ENCODE measurements at regions not wholly inside any gene's neighbourhood (a gene's known extent, or its start where the extent isn't known, plus 50 kb on each side); places are given as distances from the start of the nearest gene placed in this dataset.

DNA sequence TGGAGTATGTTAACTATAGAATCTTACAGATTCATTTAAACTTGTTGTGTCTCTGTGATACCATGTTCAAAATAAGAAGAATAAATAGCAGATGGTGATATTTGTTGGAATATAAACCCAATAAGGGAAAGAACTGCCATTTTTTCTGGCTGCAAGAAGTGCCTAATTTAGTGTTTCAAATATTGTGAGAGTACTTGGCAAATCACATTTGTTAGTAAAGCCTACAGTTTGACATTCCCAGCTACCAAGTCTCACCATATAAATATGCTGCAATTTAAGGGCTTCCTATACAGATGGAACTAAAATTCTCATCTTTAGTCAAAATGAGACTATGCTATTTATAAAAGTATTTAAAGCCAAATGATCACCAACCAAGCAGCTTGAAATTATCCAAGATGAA is 96.0 kb upstream of the WDFY3 start:
- Histone ChIP-seq H3K9me1 (replicated peaks; ENCODE audit: control insufficient read depth, extremely low read depth, insufficient read depth, low read length) (no peaks in the 10 kb centered on the region), H4K20me1 (replicated peaks; ENCODE audit: control insufficient read depth, extremely low read depth, insufficient read depth, low read length) (no peaks in the 10 kb centered on the region), H3K27ac (ENCODE audit: insufficient read depth, low read depth, low read length) (no peak overlapping the region), H3K79me2 (ENCODE audit: control insufficient read depth, insufficient read depth, low read length) (no peaks in the 10 kb centered on the region), H3K36me3 (ENCODE audit: control insufficient read depth in 2 of 2, extremely low read depth in 1 of 2, insufficient read depth in 2 of 2, low read length in 2 of 2) (no peaks in the 10 kb centered on the region), H3K4me2 (ENCODE audit: insufficient read depth, low read length) (no peak overlapping the region), H3K9ac (replicated peaks; ENCODE audit: extremely low read depth, insufficient read depth, low read length) (no peak overlapping the region), H3K27me3 (ENCODE audit: control insufficient read depth in 2 of 2, insufficient read depth in 2 of 2, low read length in 2 of 2) (peaks cover 6 to 19% of the 10 kb centered on the region in 2 experiments), H3K4me1 (ENCODE audit: control insufficient read depth, extremely low read depth, insufficient read depth, low read length) (no peaks in the 10 kb centered on the region), H3K9me3 (replicated peaks; ENCODE audit: control insufficient read depth, insufficient read depth, low read length) (no peaks in the 10 kb centered on the region), H3K4me3 (replicated peaks in 1 of 3; ENCODE audit: insufficient read depth in 1 of 3, low read depth in 1 of 3, low read length in 3 of 3) (no peak overlapping the region), H2AFZ (ENCODE audit: low read depth, low read length) (no peak overlapping the region)
- FAIRE-seq, result no peak
- intact Hi-C loops (cut with micrococcal nuclease), result no loop called here
- no peak for DNase-seq (ENCODE audit: low read depth, low spot score)
- ChIA-PET CTCF (interaction anchor here (1.2 kb wide), 1 partner anchor 23 kb away, joined by 5 read pairs; no protein-coding TSS in a partner anchor), POLR2A (no interaction called here)
- BruUV-seq (replicated peaks), result no TSS peak
- dilution Hi-C loops (cut with MboI; ENCODE audit: extremely low pct_ligation_motif_present, low sequenced_read_pairs), result no loop called here
- TF ChIP-seq JUN (IDR thresholded peaks at IDR 0.05; ENCODE audit: borderline replicate concordance, insufficient read depth, insufficient read length, low read depth) (no peak), POLR2AphosphoS5 (IDR thresholded peaks at IDR 0.05; ENCODE audit: insufficient read depth, low read depth, low read length) (no peak), POLR2A (IDR thresholded peaks at IDR 0.05; ENCODE audit: low read depth, low read length) (no peak), FOS (IDR thresholded peaks at IDR 0.05; ENCODE audit: borderline replicate concordance, insufficient read depth, low read length) (no peak), GATA2 (IDR thresholded peaks at IDR 0.05; ENCODE audit: insufficient read depth, insufficient read length, low read depth, low read length) (no peak), MYC (IDR thresholded peaks at IDR 0.05; ENCODE audit: low read depth, low read length) (no peak), EZH2 (IDR thresholded peaks at IDR 0.05; ENCODE audit: borderline replicate concordance, low read depth, low read length, severe bottlenecking) (no peak)
- TF ChIP-seq, protein P1, sequence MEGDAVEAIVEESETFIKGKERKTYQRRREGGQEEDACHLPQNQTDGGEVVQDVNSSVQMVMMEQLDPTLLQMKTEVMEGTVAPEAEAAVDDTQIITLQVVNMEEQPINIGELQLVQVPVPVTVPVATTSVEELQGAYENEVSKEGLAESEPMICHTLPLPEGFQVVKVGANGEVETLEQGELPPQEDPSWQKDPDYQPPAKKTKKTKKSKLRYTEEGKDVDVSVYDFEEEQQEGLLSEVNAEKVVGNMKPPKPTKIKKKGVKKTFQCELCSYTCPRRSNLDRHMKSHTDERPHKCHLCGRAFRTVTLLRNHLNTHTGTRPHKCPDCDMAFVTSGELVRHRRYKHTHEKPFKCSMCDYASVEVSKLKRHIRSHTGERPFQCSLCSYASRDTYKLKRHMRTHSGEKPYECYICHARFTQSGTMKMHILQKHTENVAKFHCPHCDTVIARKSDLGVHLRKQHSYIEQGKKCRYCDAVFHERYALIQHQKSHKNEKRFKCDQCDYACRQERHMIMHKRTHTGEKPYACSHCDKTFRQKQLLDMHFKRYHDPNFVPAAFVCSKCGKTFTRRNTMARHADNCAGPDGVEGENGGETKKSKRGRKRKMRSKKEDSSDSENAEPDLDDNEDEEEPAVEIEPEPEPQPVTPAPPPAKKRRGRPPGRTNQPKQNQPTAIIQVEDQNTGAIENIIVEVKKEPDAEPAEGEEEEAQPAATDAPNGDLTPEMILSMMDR (IDR thresholded peaks at IDR 0.05; ENCODE audit: extremely low read depth in 1 of 2, insufficient read depth in 1 of 2, low read depth in 1 of 2, low read length in 2 of 2), result no peak
- TF ChIP-seq, protein P2, sequence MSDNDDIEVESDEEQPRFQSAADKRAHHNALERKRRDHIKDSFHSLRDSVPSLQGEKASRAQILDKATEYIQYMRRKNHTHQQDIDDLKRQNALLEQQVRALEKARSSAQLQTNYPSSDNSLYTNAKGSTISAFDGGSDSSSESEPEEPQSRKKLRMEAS (IDR thresholded peaks at IDR 0.05; ENCODE audit: insufficient read depth, insufficient read length), result no peak
